CD14-positive monocyte (primary cell): ENCODE measurements at regions not wholly inside any gene's neighbourhood (a gene's known extent, or its start where the extent isn't known, plus 50 kb on each side); places are given as distances from the start of the nearest gene placed in this dataset.

Experiments
- DNase-seq, 3 donors: peaks; one replicate each; pipeline ENCODE4 v3.0.0-alpha.2; 2011 to 2022
- H2AFZ ChIP-seq: 2 replicates; pipeline ENCODE4 v1.6.0; 2012; ENCODE audit warnings: mild to moderate bottlenecking, low read depth, low read length, inconsistent platforms; ENCODE audit not compliant: insufficient read depth, poor library complexity, severe bottlenecking
- H3K27ac ChIP-seq, 2 donors: 1 replicate in 1 of 2; 2 replicates in 1 of 2; pipeline ENCODE4 v1.5.1; 2012 to 2013; ENCODE audit warnings: low read length in 2 of 2, control low read depth in 1 of 2, inconsistent platforms in 1 of 2, low read depth in 1 of 2, mild to moderate bottlenecking in 1 of 2
- H3K27me3 ChIP-seq, 2 donors: one replicate each; pipeline versions ENCODE4 v1.6.0 to v1.6.1; 2011 to 2013; ENCODE audit warnings: low read length in 2 of 2; ENCODE audit not compliant: control insufficient read depth in 2 of 2, insufficient read depth in 2 of 2
- H3K36me3 ChIP-seq, 2 donors: replicated peaks in 1 of 2; 1 replicate in 1 of 2; 2 replicates in 1 of 2; pipeline versions ENCODE4 v1.5.1 to v1.6.1; 2012 to 2013; ENCODE audit warnings: low read length in 2 of 2, control low read depth in 1 of 2, inconsistent platforms in 1 of 2, mild to moderate bottlenecking in 1 of 2; ENCODE audit not compliant: insufficient read depth in 2 of 2, control insufficient read depth in 1 of 2
- H3K4me1 ChIP-seq, 2 donors: 1 replicate in 1 of 2; 2 replicates in 1 of 2; pipeline versions ENCODE4 v1.5.1 to v1.6.1; 2012 to 2013; ENCODE audit warnings: low read length in 2 of 2, control low read depth in 1 of 2, inconsistent platforms in 1 of 2, mild to moderate bottlenecking in 1 of 2, moderate library complexity in 1 of 2; ENCODE audit not compliant: insufficient read depth in 2 of 2, control insufficient read depth in 1 of 2
- H3K4me2 ChIP-seq: replicated peaks from 2 replicates; pipeline ENCODE3; 2012; ENCODE audit warnings: low read length, moderate library complexity, mild to moderate bottlenecking; ENCODE audit not compliant: poor library complexity, severe bottlenecking; ENCODE audit errors: extremely low read depth
- H3K4me3 ChIP-seq, 3 experiments: fragments of 200-600 bp in 1 of 3; sonication (generic) in 1 of 3; replicated peaks in 1 of 3; 1 replicate in 2 of 3; 2 replicates in 1 of 3; pipeline ENCODE4 v1.5.1; 2011 to 2013; ENCODE audit warnings: low read length in 3 of 3, mild to moderate bottlenecking in 3 of 3, control low read depth in 2 of 3, low read depth in 2 of 3, inconsistent platforms in 1 of 3, moderate library complexity in 1 of 3
- H3K79me2 ChIP-seq: 2 replicates; pipeline ENCODE4 v1.6.0; 2012; ENCODE audit warnings: mild to moderate bottlenecking, control low read depth, inconsistent platforms, low read length, moderate library complexity; ENCODE audit not compliant: insufficient read depth
- H3K9ac ChIP-seq: 2 replicates; pipeline ENCODE4 v1.6.0; 2017; ENCODE audit warnings: low read length, mild to moderate bottlenecking; ENCODE audit not compliant: insufficient read depth, poor library complexity, severe bottlenecking
- H3K9me3 ChIP-seq, 2 donors: replicated peaks in 1 of 2; 1 replicate in 1 of 2; 2 replicates in 1 of 2; pipeline versions ENCODE4 v1.5.1 to v1.6.1; 2012 to 2013; ENCODE audit warnings: low read length in 2 of 2, control low read depth in 1 of 2; ENCODE audit not compliant: control insufficient read depth in 1 of 2, insufficient read depth in 1 of 2
- H4K20me1 ChIP-seq: 2 replicates; pipeline ENCODE4 v1.6.0; 2012; ENCODE audit warnings: mild to moderate bottlenecking, low read length, control low read depth, moderate library complexity; ENCODE audit not compliant: insufficient read depth
- H3K27ac Mint-ChIP-seq, 7 donors: one replicate each; pipeline ENCODE4 v1.8.0; 2020; ENCODE audit warnings: mild to moderate bottlenecking in 7 of 7, mixed read lengths in 7 of 7, moderate library complexity in 6 of 7, inconsistent platforms in 2 of 7
- H3K27me3 Mint-ChIP-seq, 3 donors: one replicate each; pipeline ENCODE4 v1.8.0; 2021 to 2022; ENCODE audit warnings: low read depth in 3 of 3, mild to moderate bottlenecking in 3 of 3, mixed read lengths in 3 of 3, moderate library complexity in 3 of 3, inconsistent platforms in 1 of 3
- H3K36me3 Mint-ChIP-seq, 2 donors: one replicate each; pipeline ENCODE4 v1.8.0; 2020; ENCODE audit warnings: mixed read lengths in 2 of 2, inconsistent platforms in 1 of 2, mild to moderate bottlenecking in 1 of 2
- H3K4me1 Mint-ChIP-seq: one replicate; pipeline ENCODE4 v1.8.0; 2020; ENCODE audit warnings: mild to moderate bottlenecking, mixed read lengths
- H3K4me3 Mint-ChIP-seq, 2 donors: one replicate each; pipeline ENCODE4 v1.8.0; 2020; ENCODE audit warnings: mild to moderate bottlenecking in 2 of 2, mixed read lengths in 2 of 2, moderate library complexity in 1 of 2
- H3K9me3 Mint-ChIP-seq, 7 donors: one replicate each; pipeline ENCODE4 v1.8.0; 2020 to 2022; ENCODE audit warnings: mixed read lengths in 7 of 7, mild to moderate bottlenecking in 6 of 7, moderate library complexity in 6 of 7, inconsistent platforms in 2 of 7
- CTCF ChIP-seq: fragments of 200-600 bp; IDR thresholded peaks from one replicate; pipeline ENCODE4 v1.8.0; 2022; ENCODE audit warnings: antibody characterized with exemption, mild to moderate bottlenecking
- WGBS: methylation state at CpG from one replicate; pipeline ENCODE4 v1.1.5; 2013; ENCODE audit warnings: missing lambda C conversion rate; ENCODE audit not compliant: insufficient coverage; 5-methylcytosine and 5-hydroxymethylcytosine counted together
- intact Hi-C, 2 donors: fragments of 100-400 bp; cut with micrococcal nuclease; formaldehyde crosslinking; loops; one replicate each; pipeline versions ENCODE4 v1.15.0 to v1.15.1; 2023

GRCh38 chr10:55491712-55492111, 690.7 kb upstream of the PCDH15 start:
- H3K79me2 ChIP-seq = no peaks in the 10 kb centered on the region
- Mint-ChIP-seq H3K4me1 (no peaks in the 10 kb centered on the region), H3K9me3 (no peaks in the 10 kb centered on the region), H3K27me3 (no peaks in the 10 kb centered on the region), H3K36me3 (no peaks in the 10 kb centered on the region), H3K27ac (no peak overlapping the region), H3K4me3 (no peak overlapping the region)
- no peaks in the 10 kb centered on the region for H3K27me3 ChIP-seq
- no peaks in the 10 kb centered on the region for H3K4me1 ChIP-seq
- H4K20me1 ChIP-seq = no peaks in the 10 kb centered on the region
- H3K9me3 ChIP-seq = no peaks in the 10 kb centered on the region
- H2AFZ ChIP-seq = no peak overlapping the region
- H3K9ac ChIP-seq = no peak overlapping the region
- no peak overlapping the region for H3K4me3 ChIP-seq
- H3K27ac ChIP-seq = no peak overlapping the region
- TF ChIP-seq CTCF = no peak
- H3K36me3 ChIP-seq = no peaks in the 10 kb centered on the region
- no peak overlapping the region for H3K4me2 ChIP-seq
- no CpG with 5 or more reads among the region's 1 CpG for WGBS
- intact Hi-C loops = no loop called here
- DNase-seq = no peak

GRCh38 chr10:55485827-55486226, 684.8 kb upstream of the PCDH15 start:
- H3K36me3 Mint-ChIP-seq = no peaks in the 10 kb centered on the region
- no peaks in the 10 kb centered on the region for H3K4me1 ChIP-seq
- H3K9me3 Mint-ChIP-seq = peaks cover 0 to 6% (median 0%) of the 10 kb centered on the region in 7 donors
- no peaks in the 10 kb centered on the region for H3K9me3 ChIP-seq
- H3K27me3 ChIP-seq = no peaks in the 10 kb centered on the region
- no peaks in the 10 kb centered on the region for H3K79me2 ChIP-seq
- H3K4me2 ChIP-seq = no peak overlapping the region
- H3K4me3 Mint-ChIP-seq = no peak overlapping the region
- H4K20me1 ChIP-seq = no peaks in the 10 kb centered on the region
- no peak for DNase-seq
- WGBS = no CpG with 5 or more reads among the region's 4 CpGs
- H3K4me1 Mint-ChIP-seq = no peaks in the 10 kb centered on the region
- no peak overlapping the region for H3K27ac Mint-ChIP-seq
- no peak overlapping the region for H3K9ac ChIP-seq
- H3K27ac ChIP-seq = no peak overlapping the region
- no peaks in the 10 kb centered on the region for H3K27me3 Mint-ChIP-seq
- H3K4me3 ChIP-seq = no peak overlapping the region
- intact Hi-C loops = no loop called here
- TF ChIP-seq CTCF = no peak
- no peak overlapping the region for H2AFZ ChIP-seq
- H3K36me3 ChIP-seq = no peaks in the 10 kb centered on the region
